Nucleus accumbens (tissue), 56 donors: ENCODE measurements at regions not wholly inside any gene's neighbourhood (a gene's known extent, or its start where the extent isn't known, plus 50 kb on each side); places are given as distances from the start of the nearest gene placed in this dataset.
"Not testable (repeated sequence)": the region's sequence is repeated elsewhere in the genome, so short reads cannot be mapped to it uniquely, and the experiment has no call there.

Source experiments
- DNase-seq, 56 donors: peaks; one replicate each; lab custom pipeline; 2025; lab: John Stamatoyannopoulos, UW

DNA sequence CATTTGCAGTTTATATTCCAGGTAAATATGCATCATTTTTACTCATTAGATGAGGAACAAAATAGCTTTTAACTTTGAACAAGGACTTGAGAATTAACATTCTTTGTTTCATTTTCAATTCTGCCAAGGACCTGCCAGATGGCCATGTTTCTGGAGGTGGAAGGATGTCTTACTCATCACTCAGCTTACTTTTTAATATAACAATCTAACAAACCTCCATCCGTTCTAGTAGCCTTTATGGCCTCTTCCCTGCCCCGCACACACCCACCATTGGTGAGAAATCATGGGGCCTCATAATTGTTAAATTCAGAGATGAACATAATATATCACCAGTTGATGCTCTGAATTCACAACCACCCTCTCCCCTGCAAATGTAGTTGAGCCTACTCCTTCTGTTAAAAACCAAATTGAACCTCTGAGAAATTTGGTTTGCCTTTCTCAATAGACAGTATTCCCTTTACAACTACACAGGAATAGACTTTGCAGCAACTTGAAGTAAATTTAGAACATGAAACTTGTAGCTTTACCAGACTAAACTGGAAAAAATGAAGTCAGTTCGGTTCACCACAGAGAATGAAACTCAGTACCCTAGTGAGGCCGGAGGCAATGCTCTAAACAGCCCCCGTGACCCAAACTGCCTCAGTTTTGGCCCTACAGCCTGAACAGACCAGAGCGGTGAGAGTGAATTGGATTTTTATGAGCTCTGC lies 50.1 kb upstream of the ACSL4 start:
- no peak for DNase-seq

DNA sequence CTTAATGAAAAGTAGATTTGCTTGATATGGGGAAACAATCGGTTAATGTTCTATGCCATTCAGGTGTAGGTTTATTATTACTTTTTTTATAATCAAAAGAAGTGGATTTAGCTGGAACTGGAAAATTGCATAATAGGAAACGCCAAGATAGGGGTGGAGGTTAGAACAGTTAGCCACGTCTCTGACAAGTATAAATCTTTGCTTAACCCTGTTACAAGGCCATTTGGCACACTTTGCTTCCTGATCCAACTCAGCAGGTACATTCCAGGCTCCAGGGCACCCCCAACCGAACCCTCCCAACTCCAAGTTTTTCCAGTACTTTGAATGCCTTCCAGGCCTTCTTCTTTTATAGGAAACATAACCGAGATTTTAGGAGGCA lies 50.6 kb upstream of the ACSL4 start:
- no peak for DNase-seq

DNA sequence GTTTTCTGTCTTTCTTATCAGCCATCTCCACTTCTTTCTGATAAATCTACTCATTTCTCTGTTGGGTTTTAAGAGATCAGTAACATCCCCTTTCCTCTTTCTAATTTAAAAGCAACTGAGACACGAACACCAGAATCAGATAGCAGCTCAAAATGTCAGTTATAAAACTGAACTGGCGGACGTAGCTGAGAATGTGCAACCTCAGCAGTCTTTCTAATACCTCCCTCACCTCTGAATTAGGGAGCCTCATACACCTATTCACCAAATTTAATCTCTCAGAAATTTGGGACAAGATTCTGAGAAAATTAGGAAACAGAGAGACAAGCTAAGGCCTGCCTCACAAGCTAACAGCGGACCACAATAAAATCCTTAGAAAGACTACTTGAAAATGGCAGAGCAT lies 52.0 kb upstream of the ACSL4 start:
- DNase-seq, result no peak

DNA sequence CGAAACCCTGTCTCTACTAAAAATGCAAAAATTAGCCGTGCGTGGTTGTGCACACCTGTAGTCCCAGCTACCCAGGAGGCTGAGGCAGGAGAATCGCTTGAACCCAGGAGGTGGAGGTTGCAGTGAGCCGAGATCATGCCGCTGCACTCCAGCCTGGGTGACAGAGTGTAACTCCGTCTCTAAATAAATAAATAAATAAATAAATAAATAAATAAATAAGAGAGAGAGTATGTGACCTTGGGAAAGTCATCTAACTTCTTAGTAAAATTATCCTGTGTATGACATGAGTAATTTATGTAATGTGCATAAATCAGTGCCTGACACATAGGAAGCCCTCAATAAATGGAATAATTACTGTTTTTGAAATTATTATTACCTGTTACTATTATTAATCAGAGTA lies 57.5 kb upstream of the ACSL4 start:
- not testable (repeated sequence) for DNase-seq

DNA sequence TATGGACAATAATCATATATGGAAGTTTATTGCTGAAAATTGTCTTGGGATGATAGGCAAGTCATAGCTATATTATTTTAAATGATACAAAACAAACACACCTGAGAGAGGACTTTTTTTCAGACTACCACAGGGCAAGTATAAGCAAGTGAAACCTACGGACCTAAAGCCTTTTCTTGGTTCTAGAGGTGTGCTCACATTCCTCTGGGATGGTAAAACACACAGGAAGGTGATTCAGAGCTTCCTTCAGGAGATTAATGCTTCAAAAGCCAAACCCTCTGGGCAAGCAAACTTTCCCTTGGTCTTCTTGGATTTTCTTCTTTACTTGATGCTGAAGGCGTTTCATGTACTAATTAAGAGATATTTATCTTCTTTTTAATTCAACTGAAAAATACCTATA lies 60.1 kb upstream of the ACSL4 start:
- DNase-seq, result no peak

DNA sequence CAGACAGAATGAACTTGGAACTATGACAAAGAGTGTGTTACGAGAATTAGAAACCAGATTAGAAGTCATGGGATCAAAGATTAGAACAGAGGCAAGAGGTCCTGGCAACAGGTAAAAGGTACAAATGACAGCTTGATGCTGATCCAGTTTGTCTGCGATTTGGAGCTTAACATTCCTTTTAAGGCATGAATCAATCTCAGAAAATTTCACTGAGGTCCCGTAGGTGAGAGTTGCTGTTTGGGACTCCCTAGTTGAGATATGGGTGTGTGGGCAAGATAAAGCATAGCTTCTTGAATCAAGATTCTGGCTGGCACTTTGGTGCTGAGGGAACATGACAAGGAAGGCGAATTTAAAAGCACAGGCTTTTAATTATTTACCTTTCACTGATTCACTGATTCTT lies 62.6 kb upstream of the ACSL4 start:
- no peak for DNase-seq

DNA sequence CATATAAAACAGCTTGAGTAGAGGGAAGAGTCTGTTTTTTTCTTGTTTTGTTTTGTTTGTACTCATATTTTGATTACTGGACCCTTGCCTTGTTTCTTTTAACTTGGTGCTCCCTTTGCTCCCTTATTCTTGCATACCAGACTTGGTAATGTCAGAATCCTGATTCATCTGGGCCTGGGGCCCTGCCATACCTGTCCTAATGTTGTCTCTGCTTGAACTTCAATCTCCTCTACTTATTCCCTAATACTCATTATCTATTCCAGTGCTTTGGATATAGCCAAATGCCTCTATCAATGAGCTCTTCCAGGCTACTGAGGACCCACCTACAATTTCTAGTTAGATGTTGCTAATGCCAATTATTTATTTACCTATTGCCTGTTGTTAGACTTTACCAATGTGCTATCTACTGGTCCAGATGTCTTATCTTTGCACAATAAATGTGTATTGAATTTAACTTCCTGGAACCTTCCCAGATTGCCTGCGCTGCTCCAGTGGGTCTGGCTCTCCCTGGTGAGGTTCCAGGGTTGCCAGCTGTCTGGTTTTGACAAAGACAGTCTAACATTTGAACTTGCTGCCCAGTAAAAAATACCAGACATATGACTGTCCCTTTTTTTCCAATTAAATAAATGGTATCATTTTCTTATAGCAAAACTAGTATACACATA lies 64.4 kb upstream of the ACSL4 start:
- no peak for DNase-seq

DNA sequence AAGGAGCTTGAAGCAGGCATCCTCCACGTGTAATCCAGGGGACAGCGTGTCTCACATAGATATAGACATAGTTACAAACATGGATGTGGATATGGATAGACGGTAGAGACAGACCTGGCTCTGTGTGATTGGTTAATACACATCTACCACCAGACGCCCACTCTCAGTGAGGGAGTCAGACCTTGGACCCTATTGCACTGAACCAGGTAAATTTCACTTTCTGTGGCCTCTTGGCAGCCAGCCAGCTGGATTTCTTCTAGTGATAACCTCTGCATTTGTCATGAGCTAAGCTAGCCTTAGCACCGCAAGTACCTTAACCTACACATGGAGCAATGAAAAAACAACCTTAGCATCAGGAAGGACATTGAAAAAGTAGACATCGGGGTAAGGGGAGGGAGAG lies 79.2 kb upstream of the ACSL4 start:
- no peak for DNase-seq

DNA sequence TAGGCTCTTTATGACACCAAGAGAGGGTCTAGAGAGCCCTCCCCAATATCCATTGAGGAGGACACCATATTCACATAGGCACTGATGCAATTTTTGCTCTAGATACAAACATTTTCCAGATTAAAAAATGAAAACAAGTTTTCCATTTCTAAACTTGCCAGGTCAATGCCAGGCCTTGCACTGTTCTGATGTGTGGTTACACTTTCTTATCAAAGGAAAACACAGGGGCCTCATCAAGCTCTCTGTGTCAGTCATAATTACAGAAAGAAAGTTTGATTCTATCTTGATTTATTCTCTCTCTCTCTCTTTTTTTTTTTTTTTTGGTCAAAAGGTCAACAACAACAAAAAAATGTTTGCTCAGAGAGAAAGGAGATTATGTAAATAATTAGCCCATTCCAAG lies 80.2 kb upstream of the ACSL4 start:
- DNase-seq, result no peak

DNA sequence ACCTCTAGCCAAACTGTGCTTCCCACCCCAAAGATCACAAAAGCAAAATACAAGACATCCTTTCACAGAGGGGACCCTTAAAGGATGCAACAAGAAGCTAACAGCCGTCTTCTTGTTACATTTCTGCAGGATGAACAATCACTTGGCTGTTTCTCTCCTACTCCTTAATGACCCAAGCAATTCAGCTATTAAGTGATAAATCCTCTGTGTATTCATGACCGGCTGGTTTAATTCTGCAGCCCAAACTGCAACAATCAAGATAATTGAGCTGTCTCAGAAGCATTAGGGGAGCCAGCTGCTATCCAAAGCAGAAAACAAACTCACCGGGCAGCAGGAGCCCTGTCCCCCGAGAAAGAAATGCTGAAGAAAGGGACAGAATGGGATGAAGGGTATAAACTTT lies 85.9 kb upstream of the ACSL4 start:
- no peak for DNase-seq

DNA sequence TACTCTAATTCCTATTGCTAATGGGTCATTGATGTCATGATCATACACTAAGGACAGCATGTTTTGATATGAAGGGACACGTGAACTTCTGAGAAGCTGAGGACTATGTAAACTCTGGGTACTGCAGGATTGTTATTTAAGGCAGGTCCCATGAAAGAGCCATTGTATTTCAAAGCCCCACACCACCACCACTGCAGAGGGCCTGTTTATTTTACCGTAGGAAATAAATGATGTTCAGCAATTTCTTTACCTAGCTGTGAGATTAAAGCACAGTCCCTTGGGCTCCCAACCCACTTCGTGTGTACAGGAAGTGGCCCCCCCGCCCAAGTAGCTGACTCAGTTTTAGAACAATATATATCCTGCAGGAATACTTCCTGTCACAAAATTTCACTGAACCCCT lies 89.8 kb upstream of the ACSL4 start:
- DNase-seq, result no peak

DNA sequence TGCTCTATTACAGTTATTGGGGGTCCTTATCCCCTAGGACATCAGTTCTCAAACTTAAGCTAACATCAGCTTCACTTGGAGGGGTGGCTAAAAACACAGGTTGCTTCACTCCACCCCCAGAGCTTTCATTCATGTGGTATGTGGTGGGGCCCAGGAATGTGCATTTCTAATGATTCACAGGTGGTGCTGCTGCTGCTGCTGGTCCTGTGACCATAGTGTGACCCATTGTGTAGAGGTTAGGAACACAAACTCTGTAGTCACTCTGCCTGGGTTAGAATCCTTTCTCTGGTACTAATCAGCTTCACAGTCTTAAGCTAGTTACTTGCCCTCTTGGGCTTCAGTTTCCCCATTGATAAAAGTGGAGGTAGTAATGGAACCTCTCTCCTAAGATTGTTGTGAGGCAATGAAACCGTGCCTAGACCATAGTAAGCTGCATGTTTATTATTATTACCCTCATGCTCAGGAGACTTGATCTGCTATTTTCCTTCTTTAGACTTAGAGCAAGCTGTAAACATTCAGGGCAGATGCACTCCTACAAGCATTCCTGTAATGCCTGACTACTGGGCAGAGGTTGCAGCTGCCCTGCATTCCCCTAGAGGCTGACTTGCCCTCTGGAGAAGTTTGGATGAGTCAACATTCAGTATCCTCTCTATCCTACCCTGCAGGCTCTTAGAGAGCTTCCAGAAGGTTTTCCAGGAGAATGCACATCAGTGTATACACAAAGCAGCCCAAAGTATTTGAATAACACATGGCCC lies 94.1 kb upstream of the ACSL4 start:
- DNase-seq, result no peak

DNA sequence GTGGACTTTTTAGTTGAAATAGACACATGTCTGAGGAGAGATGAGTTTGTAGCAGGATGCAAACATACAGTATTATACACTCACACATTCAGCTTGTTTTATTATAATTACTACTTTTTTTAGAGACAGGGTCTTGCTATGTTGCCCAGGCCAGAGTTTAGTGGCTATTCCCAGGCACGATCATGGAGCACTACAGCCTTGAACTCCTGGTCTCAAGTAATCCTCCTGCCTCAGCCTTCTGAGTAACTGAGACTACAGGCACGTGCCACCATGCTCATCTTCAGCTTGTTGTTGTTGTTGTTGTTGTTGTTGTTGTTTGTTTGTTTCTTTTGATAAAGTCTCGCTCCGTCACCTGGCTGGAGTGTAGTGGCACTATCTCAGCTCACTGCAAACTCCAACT lies 94.7 kb upstream of the ACSL4 start:
- no peak for DNase-seq

DNA sequence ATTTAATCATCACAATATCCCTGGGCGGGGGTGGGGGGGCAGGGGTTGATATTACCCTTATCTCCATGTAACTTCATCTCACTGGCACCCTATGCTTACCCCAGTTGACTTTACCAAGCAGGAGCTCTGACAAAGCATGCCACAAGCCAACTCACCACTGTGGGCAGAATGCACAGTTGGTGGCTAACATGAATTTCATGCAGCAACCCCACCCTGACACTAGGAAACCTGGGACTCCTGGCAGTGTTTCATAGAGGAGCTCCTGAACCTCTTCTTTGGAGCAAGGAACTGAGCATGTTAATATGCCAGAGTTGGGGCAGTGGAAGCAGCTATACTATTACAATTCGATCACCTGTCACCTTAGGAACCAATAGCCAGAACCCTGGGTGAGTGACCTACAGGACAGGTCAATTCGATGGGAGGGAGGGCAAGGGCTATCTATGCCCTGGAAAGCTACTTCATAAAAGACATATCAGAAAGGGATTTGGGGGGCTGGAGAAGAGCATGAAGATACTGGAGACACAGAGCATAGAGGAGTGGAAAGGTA lies 97.2 kb upstream of the ACSL4 start:
- no peak for DNase-seq

DNA sequence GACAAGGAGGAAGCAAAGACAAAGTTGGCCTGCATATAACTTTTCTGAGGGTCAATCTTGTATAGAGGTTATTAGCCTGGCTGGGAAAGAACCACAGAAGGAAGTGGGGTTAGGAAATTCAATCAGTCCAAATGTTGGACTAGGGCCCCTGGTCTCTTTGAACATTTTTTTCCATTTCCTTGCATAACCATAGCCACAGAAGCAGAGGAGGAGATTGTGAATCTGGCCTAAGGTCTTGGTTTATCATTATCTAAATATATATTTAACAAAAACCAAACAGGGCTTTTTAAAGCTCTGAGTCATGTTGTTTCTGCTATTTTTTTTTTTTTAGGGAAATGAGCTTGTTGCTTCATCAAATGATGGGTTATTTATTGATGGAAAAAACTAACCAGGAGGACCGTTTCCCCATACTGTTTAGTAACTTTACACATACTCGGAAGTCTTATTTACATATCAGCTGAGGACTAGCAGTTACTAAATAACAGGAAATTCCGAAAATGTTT lies 97.7 kb upstream of the ACSL4 start:
- DNase-seq, result no peak

DNA sequence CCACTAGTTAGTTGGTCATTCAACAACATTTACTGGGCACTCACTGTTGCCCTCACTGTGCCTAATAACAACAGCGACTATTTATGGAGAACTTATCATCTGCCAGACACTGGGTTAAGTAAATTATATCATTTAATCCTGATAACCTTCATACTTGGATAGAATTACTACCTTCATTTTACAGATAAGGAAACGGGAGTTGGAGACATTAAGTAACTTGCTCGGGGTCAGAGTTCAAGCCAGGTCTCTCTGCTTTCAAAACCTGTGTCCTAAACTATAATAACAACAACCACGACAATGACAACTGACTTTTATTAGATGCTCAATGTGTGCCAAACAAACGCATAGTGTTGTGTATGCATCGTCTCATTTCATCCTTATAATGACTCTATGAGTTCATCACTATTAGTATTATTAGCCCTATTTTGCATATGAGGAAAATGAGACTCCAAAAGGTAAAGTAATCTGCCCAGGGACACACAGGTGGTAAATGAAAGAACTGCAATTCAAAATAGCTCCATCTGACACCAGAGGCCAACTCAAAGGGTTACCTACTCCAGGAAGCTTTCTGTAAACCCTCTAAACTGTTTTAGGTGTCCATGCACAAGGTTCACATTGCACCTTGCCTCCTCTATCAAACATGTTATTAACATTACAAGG lies 98.4 kb upstream of the ACSL4 start:
- no peak for DNase-seq

DNA sequence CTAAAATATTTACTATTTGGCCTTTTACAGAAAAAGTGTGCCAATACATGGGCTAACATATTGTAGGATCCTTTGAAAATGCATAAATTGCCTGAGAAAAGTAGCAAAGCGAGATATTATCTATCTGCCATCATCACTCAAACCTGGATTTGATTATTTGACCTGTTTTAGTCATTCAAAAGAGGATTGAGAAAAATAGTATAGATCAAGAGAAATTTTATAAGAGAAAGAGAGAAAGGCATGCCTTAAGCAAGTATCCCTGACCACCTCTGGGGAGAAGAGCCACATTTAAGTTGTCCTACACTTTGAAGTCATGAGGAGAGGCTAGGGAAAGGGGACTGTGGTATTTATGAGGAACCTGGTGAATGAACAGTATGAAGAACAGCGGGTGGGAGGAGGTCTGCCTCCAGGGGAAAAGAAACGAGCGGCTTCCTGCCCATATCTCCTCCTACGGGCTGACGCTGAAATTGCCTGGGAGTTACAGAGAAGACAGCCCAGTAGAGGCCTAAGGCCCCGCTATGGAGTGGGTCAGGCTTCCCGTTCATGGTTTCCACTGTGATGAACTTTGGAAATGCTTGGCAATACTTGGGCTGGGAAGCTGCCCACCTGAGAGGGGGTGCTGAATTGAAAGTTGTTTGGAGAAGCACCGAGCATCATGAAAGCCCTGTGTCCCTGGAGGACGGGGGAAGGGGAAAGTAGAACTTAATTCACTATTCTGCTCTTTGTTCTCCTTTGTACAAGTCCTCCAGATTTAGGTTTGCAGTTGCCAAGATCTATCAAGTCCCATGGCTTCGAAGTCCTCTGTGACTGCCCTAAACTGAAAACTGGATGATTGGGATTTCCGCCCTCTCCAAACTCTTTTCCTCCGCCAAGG lies 106.9 kb upstream of the ACSL4 start:
- peak in 2 of 56 donors; percentile 0 to 6 for DNase-seq

DNA sequence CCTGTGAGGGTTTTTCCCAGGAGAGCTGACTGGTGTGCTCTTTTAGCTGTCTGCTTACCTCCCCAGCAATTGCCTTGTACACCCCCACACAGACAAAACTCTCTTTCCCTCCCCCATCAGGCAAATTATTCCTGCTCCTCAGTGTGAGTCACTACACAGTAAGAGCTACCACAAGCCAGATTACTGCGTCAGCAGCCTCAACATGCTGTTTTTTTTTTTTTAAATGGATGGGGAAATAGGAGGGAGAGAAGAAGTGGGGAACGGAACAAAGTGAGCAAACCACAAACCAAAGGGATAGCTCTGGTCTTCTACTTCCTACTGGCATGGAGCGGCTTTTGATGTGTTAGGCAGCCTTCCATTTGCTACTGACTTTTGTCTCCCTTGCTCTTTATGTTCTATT lies 107.5 kb upstream of the ACSL4 start:
- DNase-seq, result peak in 32 of 56 donors; percentile 0 to 55 (median 12)

DNA sequence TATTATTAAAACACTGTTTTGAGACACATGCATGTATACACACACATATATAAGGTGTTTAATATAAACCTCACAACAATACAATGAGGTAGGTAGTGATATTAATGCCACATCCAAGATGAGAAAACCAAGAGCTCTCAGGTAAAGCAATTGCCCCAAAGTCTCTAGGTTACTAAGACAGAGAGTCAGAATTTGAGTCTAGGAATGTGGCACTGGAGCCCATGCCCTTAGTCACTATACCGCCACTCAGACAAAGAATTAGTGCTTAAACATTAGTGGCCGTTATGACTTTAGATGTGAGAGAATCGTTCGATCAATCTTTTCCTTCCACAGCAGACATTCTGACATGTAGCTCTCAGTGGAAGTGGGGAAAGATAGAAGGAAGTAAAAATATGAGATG lies 108.2 kb upstream of the ACSL4 start:
- no peak for DNase-seq
